ENCODE measurements at regions not wholly inside any gene's neighbourhood (a gene's known extent, or its start where the extent isn't known, plus 50 kb on each side); places are given as distances from the start of the nearest gene placed in this dataset.

GRCh38 chr18:46366751-46367376 lies 262.7 kb downstream of the HAUS1 start:
- intact Hi-C loops (cut with DNase I): no loop called here
- DNase-seq: no peak

- intact Hi-C loops (cut with DNase I): no loop called here
- no peak for DNase-seq
These were observed 265.1 kb downstream of the HAUS1 start for GRCh38 chr18:46369323-46369722.

DNA sequence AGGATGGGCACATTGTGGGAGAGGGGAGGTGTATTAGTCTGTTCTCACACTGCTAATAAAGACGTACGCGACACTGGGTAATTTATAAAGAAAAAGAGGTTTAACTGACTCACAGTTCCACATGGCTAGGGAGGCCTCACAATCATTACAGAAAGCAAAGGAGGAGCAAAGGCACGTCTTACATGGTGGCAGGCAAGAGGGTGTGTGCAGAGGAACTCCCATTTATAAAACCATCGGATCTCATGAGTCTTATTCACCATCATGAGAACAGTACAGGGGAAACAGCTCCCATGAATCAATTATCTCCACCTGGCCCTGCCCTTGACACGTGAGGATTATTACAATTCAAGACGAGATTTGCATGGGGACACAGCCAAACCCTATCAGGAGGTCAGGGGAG lies 266.7 kb downstream of the HAUS1 start:
- no peak for DNase-seq
- intact Hi-C loops (cut with DNase I): no loop called here

GRCh38 chr18:46372670-46373069 lies 268.5 kb downstream of the HAUS1 start:
- DNase-seq: no peak
- intact Hi-C loops (cut with DNase I): no loop called here

DNA sequence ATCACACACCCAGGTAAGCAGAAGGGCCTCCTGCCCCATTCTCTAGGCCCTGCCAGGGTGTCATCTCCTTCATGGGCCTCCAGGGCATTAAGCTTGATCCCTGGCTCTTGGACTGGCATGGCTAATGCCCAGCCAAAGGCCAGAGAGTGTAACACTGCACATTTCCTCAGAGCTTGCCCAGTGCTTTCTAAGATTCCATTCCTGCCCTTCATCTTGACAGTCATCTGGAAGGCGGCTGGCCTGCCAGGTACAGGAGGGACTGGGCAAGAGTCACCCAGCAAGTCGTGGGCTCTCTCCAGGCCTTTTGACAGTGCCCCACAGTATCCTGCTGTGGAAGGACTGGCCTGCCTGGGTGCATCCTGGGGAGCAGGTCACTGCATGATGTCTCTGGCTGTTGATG lies 268.9 kb downstream of the HAUS1 start:
- intact Hi-C loops (cut with DNase I): no loop called here
- no peak for DNase-seq

DNA sequence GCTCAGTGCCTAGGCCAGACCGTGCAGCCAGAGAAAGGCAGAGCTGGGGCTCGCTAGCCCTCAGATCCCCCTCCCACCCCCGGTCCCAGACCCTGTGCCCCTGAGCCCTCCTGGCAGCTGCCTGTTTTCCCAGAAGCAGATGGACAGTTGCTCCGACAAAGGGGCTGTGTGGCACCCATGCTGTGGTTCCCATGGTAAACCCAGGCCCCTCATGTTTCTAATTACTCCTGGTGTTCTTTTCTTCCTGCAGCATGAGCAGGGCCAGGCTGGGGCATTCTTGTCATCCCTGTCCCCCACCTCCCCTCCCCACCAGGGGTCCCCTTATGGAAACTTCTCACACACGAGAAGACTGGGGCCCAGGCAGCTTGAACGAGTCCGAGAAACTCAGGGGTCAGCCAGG lies 269.6 kb downstream of the HAUS1 start:
- intact Hi-C loops (cut with DNase I): no loop called here
- no peak for DNase-seq

DNA sequence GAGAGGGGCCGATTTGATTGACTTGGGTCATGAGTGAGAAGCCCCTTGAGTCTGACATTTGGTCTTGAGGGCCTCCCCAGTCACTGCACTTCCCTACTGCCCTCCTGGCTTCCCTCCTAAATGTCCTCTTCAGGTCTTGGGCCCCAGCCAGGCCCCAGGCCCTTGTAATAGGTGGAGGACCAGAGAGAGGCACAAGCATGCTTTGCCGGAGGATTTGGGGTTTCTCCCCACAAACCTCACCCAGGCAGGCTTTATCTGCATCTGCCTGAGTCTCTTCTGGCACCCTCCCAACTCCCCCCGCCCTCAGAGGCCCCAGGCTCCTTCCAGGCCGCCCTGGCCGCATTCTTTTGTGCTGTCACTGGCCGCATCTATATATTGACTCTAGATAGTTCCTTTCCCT lies 270.7 kb downstream of the HAUS1 start:
- intact Hi-C loops (cut with DNase I): no loop called here
- DNase-seq: no peak

DNA sequence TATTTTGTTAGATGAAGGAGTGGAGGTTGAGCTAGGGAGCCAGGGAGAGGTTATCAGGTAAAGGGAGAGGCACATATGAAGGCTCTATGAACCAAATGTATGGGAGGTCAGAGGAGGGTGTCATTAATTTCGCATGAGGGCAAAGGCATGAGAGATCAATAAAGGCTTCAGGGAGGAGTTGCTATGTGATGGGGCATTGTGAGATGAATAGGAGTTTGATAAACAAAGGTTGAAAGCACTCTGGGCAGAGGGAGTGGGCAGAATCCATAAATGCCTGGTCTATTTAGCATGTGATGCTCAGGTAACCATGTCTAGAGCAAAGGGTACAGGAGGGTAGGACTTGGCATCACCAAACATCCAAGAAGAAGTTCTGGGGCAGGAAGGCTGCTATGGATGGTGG lies 273.4 kb downstream of the HAUS1 start:
- no peak for DNase-seq
- intact Hi-C loops (cut with DNase I): no loop called here

GRCh38 chr18:46378126-46378863 lies 274.1 kb downstream of the HAUS1 start:
- intact Hi-C loops (cut with DNase I): no loop called here
- DNase-seq: no peak

DNA sequence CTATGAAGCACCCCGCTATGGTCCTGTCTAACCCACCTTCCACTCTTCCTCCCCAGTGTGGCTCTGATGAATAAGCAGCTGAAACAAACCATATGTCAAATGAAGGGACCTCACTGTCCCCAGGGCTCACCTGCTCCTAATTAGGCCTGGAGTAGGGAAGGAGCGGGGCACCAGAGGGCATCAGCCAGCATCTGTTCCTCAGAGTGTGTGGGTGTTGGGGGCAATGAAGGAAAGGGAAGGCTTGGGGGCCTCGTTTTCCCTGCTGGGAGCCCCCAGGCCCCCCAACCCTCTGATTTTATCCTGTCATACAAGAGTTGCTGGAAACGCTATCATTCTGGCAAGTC lies 274.7 kb downstream of the HAUS1 start:
- intact Hi-C loops (cut with DNase I): no loop called here
- no peak for DNase-seq

- intact Hi-C loops (cut with DNase I): no loop called here
- peak in 1 of 10 donors; percentile 16 for DNase-seq
These were observed 275.3 kb downstream of the HAUS1 start for GRCh38 chr18:46379323-46379950.

DNA sequence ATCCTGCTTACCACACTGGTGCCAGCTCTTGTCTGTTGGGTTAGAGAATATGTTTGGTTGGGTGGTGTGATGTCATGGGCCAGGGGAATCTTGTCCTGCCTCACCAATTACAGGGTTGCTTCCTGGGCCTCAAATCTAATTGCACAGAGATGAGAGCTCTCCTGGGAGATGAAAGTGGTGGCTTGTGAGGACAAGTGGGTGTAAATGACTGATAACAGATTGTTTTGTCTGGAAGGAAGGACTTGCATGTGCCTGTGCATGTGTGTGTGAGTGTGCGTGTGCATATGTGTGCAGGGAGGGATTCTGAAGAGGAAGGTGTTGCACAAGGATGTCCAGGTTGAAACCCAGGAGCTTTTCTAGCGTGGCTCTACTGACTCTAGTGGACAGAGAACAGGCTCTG lies 271.9 kb downstream of the LOXHD1 start:
- no peak for DNase-seq
- intact Hi-C loops (cut with DNase I): no loop called here

- intact Hi-C loops (cut with DNase I): no loop called here
These were observed 270.2 kb downstream of the LOXHD1 start for GRCh38 chr18:46386788-46387187.

DNA sequence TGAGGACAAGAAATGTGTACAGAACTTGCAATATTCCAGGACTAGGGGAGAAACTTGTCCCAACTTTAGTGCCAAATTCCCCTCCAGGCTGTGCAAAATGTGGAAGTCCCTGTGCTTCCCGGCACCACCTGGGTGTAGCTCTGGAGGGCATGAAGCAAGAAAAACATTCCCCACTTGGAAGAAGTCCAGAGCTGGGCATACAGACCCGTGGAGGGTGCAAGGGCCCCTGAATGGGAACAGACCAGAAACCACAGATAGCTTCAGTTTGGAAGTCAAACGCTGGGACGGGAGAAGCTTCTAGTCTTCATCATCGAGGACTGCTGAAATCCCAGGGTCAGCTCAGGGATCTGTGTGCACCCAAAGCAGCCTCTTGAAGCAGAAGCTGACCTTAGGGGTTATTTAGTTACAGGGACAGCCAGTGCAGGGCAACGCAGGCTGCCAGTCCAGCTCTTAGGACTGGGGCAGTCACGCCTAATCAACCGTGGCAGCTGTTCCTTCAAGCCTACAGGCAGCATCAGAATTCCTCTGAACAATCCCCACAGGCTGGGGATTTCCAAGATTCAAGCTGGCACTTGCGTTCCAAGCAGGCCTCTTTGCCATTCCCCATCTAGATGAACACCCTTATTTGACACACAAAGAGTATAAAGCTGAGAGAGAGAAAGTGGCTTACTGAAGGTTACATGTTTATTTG lies 269.4 kb downstream of the LOXHD1 start:
- peak in 1 of 10 donors; percentile 30 for DNase-seq
- intact Hi-C loops (cut with DNase I): no loop called here

More at GRCh38 chr18:46386788-46387187, 270.2 kb downstream of the LOXHD1 start:
- peak in 6 of 10 donors; percentile 17 to 91 (median 66) for DNase-seq

DNA sequence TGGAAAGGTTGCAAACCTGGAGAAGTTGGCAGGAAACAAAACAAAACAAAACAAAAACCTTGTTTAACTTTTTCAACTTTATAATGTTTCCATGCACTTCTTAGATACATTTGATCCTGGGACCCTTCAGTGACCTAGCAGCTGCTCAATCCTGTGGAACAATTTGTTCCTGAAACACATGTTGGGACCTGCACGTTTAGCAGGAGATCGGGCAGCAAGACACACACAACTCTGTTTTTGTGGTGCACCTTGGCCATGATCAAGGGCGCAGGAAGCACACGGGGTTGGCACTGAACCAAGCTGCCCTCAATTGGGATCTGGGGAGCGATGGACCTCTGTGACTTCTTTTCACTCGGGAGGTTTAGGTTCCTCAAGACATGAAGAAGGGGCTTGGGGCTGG lies 268.7 kb downstream of the LOXHD1 start:
- peak in 1 of 10 donors; percentile 12 for DNase-seq
- intact Hi-C loops (cut with DNase I): no loop called here

DNA sequence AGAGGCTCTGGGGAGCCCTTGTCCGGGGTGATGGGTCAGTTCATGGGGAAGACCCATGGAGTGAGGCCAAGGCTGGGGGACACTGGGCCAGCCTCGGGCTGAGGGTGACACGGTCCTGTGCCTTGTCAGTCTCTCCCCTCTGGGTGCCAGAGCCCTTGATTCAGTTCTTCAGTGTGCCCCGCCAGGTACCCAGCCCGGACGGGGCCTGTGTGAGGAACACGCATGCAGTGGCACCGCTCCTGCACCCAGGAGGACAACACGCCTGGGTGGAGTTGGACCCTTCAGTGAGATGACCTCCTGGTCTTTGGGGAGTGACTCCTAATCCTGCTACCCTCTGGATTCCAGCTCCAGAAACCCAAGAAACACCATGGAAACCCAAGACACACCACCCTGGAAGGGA lies 264.4 kb downstream of the LOXHD1 start:
- no peak for DNase-seq
- intact Hi-C loops (cut with DNase I): no loop called here

- intact Hi-C loops (cut with DNase I): no loop called here
- DNase-seq: no peak
These were observed 263.8 kb downstream of the LOXHD1 start for GRCh38 chr18:46393230-46393629.

DNA sequence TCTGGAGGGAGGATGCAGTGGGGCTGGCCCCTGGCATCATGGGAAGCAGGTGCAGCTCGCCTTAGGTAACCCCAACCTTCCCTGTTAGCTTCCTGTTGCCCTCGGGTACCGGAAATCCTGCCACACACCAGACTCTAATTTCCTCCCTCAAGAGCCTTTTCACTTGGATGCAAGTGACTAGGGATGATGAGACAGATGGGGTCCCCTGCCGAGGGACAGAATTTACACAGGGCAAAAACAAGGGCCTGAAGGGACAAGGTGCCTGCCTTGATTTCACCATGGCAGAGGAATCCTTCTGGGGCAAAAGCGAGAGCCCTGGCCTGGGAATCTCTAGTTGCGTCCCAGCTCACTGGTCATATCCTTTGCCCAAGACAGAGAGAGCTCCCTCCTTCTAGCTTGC lies 263.1 kb downstream of the LOXHD1 start:
- intact Hi-C loops (cut with DNase I): no loop called here
- peak in 1 of 10 donors; percentile 66 for DNase-seq

DNA sequence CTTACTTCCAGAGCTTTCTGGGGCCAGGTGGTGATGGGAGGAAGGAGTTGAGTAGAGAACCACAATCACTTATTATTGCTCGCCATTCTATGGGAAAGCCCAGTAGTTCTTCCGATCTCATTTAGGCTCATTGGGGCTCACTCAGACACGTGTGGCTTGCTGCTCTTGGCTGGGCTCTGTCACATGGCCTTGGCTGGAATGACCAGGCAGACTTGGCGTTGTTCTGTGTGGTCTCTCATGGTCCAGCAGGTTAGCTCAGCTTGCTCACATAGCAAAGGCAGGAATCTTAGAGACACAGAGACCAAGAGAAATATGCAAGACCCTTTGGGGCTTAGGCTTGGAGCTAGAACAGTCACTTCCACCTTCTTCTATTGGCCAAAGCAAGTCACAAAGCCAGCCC lies 261.2 kb downstream of the LOXHD1 start:
- intact Hi-C loops (cut with DNase I): no loop called here
- DNase-seq: peak in 1 of 10 donors; percentile 11

DNA sequence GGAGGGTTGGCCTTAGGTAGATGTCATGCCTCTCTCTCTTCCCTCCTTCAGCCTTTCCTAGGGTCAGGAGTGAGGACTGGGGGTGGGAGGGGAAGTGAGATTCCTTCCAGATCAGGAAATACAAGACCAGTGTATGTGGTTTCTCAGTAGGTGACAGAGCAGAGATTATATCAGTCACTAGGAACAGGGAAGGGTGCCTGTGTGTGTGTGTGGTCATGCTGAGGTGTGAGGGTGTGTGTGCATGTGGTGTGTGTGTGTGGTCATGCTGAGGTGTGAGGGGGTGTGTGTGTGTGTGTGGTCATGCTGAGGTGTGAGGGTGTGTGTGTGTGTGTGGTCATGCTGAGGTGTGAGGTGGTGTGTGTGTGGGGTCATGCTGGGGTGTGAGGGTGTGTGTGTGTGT lies 259.8 kb downstream of the LOXHD1 start:
- DNase-seq: no peak
- intact Hi-C loops (cut with DNase I): no loop called here

- intact Hi-C loops (cut with DNase I): no loop called here
- peak in 1 of 10 donors; percentile 59 for DNase-seq
These were observed 259.0 kb downstream of the LOXHD1 start for GRCh38 chr18:46398005-46398404.

Data from posterior cingulate gyrus (tissue), 11 donors.